ENCODE measurements at regions not wholly inside any gene's neighbourhood (a gene's known extent, or its start where the extent isn't known, plus 50 kb on each side); places are given as distances from the start of the nearest gene placed in this dataset.

- TF ChIP-seq CTCF (IDR thresholded peaks at IDR 0.05; ENCODE audit: extremely low read depth in 1 of 2, insufficient read depth in 1 of 2, low read depth in 1 of 2, low read length in 2 of 2) (no peak), POLR2A (IDR thresholded peaks at IDR 0.05; ENCODE audit: low read depth, low read length) (no peak), EZH2 (IDR thresholded peaks at IDR 0.05; ENCODE audit: borderline replicate concordance, low read depth, low read length, severe bottlenecking) (no peak), POLR2AphosphoS5 (IDR thresholded peaks at IDR 0.05; ENCODE audit: insufficient read depth, low read depth, low read length) (no peak), GATA2 (IDR thresholded peaks at IDR 0.05; ENCODE audit: insufficient read depth, insufficient read length, low read depth, low read length) (no peak), JUN (IDR thresholded peaks at IDR 0.05; ENCODE audit: borderline replicate concordance, insufficient read depth, insufficient read length, low read depth) (no peak)
These were observed 90.8 kb upstream of the CMC1 start for GRCh38 chr3:28150465-28151206.
